GM18511 (cell line): ENCODE measurements at regions not wholly inside any gene's neighbourhood (a gene's known extent, or its start where the extent isn't known, plus 50 kb on each side); places are given as distances from the start of the nearest gene placed in this dataset.
A peak's percentile ranks its signal among the peaks of the same experiment; 100 is the strongest.
"Not testable (repeated sequence)": the region's sequence is repeated elsewhere in the genome, so short reads cannot be mapped to it uniquely, and the experiment has no call there.

ENCODE experiments used
- ATAC-seq: cut with Tn5 transposase; IDR thresholded peaks from one replicate; pipeline ENCODE4 v1.9.1; 2021; ENCODE audit warnings: mild to moderate bottlenecking, moderate library complexity; ENCODE audit not compliant: unreplicated experiment

DNA sequence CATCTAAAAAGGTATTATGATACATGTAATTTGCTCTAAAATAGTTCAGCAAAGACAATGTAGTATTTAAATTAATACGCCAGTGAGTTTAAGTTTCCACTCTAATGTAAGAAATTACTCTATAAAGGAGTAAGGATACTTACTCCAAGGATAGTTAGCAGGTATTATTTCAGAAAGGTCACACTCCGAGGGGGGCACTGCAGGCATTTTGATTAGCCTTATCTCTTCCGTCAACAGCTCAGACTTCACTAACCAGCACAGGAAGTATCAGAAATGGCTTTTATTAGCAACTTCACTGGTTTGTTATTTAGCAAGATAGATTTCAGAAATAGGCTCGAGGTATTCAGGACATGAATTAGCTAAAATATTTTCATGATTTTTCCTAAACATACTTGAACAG, 127.0 kb downstream of the COX18 start:
- no peak for ATAC-seq

DNA sequence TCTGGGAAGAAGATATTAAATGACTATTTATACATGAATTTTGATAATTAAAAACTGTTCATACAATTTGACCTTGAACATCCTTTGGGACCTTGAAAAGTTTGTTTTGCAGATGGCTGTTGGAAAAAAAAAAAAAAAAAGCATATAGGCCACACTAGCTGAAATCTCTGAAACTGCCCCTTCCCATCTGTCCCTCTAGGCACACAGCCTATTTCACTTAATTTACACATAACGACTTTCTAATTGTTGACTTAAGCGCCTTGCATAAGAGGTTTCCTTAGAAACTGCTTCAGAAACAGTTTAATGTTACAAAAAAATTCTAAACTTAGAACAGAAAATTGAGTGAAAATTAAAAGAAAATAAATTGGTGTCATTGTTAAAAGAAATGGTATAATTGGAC, 131.0 kb downstream of the COX18 start:
- ATAC-seq: no peak

DNA sequence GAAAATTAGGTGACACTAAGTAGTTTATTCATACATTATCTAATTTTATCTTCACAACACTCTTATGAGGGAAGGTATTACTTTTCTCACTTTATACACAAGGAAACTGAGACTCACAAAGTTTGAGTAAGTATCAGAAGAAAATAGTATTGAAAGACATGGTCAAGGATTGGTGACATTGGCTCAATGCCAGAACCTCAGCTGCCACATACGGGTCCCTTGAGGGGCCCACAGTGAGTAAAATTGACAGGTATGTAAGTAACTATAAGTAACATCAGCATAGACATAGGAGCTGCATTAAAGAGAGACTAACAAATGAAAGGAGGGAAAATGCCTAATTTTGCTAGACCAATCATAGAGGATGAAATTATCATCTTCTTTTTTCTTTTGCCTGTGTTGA, 134.1 kb downstream of the COX18 start:
- ATAC-seq: peak; percentile 64

DNA sequence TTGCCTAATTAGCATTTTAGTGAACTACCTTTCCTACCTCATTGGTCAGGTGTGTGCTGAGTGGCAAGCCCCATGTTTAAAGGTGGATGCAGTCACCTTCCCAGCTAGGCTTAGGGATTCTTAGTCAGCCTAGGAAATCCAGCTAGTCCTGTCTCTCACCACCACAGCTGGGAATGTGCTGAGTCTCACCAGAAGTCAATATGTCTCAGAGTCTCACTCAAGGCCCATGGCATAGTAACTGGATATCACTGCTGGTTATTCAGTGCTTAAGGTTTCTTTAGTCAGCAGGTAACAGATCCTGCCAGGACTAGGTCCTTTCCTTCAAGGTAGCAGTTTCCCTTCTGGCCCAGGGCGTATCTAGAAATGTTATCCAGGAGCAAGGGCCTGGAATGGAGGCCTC, 136.5 kb downstream of the COX18 start:
- ATAC-seq: no peak

DNA sequence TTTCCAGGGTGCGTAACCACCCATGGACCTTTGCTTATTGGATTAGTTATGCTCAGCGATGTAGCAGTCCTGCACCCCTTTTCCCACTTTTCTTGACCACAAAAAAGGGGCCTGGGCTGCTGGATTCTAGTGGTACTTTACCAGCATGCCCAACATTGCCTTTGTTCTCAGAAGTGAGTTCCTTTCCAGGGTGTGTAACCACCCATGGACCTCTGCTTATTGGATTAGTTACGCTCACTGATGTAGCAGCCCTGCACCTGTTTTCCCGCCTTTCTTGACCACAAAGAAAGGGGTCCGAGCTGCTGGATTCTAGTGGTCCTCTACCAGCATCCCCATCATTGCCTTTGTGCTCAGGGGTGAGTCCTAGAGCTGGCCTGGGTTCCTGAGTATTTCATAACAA, 138.2 kb downstream of the COX18 start:
- ATAC-seq: no peak

DNA sequence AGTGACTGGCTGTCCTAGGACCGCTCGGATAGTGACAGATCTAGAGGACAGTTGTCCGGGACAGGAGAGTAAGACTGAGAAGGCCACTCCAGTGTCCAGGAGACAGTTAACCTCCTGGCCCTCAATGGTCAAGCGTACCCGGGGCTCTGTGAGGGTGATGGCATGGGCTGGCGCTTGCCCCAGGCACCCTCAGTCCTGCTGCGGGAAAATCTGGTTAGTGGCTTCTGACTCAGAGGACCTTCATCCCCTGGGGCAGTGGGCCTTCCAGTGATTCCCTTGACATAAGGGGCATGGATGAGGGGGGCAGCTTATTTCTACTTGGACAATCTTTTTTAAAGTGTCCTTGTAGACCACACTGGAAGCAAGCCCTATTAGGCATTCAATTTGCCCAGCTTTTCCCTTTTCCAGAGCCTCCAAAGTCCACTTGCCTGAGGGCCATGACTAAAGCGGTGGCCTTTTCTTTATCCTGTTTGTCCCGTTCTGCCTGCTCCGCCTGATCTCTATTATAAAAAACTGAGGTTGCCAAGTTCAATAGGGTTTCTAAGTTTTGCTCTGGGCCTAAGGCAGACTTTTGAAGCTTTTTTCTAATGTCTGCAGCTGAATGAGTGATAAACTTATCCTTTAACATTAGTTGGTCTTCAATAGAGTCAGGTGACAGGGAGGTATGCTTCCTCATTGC, 139.8 kb downstream of the COX18 start:
- not testable (repeated sequence) for ATAC-seq

DNA sequence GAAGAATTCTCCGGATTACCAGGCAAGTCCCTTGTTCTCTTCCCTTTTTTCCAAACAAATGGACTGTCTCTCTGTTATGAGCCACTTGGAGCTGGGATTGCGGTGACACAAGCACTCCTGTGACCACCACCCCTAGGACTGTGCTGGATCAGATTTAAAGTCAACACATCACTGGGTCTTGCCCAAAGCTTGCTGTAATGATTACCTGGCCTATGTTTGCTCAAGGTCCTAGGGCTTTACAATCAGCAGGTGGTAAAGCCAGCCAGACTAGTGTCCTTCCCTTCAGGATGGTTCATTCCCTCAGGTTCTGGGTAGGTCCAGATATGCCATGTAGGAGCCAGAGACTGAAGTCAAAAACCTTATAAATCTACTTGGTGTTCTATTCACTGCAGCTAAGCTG, 144.7 kb downstream of the COX18 start:
- no peak for ATAC-seq

DNA sequence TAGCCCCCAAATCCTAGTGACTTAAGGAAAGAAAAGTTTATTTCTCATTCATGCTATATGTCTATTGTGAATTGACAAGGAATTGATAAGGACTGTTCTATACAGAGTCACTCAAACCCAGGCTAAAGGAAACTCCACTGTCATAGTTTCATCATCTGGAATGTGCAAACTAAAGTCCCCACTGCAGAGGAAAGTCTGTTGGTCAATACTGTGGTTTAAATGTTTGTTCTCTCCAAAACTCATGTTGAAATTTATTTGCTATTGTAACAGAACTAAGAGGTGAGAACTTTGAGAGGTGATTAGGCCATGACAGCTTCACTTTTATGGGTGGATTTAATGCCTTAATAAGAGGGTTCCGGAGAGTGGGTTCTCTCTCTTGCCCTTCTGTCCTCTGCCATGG, 149.6 kb downstream of the COX18 start:
- no peak for ATAC-seq

DNA sequence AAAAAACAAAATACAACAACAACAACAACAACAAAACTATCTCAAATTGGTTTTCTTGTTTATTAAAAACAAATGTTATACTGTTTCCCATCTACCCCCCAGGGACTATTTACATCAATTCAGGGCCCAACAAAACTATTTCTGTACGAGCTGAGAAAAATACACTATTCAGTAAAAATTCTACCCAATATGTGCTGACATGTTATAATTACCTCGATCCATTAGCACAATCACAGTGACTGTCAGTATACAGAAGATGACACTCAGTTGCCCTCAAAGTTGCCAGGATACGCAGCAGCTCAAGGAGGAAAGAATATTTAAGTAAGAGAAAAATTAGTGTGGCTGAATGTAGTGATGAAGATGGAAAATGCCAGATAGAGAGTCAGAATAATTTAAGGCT, 150.1 kb downstream of the COX18 start:
- ATAC-seq: no peak

DNA sequence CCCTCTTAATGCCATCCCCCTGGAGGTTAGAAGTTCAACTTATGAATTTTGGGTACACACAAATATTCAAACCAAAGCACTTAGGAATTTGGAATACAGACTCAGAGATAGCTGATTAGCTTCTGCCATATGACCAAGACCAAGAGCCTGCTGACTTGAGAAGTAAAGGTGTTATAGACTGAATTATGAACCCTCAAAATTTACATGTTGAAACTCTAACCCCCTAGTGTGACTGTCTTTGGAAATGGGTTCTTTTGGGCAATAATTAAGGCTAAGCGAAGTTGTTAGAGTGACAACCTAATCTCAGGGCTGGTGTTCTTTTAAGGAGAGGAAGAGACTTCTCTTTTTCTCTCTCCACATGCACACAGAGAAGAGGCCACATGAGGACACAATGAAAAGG, 151.2 kb downstream of the COX18 start:
- ATAC-seq: no peak

DNA sequence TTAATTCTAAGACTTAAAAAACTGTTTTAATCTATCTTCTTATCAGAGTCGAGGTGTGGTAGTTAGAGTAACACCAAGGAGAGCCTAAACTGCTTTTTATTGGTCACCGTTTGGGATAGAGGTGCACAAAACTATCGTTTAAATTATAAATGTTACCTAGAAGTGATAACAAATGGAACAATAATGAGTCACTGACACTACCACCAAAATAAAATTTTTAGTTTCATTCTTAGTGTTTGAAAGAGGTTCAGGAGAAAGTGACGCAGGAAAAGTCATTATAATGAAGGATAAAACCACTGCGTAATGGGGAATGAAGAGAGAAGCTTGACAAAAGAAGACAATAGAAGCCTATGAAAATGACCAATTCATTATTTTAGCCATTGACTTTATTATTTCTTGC, 158.2 kb downstream of the COX18 start:
- ATAC-seq: no peak

DNA sequence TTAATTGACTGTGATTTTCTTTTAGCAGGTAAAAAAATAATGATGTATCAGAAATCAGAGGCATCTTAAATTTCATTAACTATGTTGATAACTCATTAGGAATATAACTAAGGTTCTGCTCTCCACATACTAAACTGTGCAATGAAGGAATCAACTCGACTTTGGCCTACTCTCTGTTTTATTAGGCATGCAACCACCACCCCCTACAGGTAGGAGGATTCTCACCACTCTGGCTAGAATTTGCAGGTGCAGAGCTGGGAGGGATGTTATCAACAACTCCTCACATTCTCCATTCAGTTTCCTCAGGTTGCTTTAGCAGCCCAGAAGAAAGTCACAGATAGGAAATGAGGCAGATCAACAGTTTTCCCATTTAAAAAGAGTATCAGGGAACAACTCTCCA, 160.1 kb downstream of the COX18 start:
- no peak for ATAC-seq

DNA sequence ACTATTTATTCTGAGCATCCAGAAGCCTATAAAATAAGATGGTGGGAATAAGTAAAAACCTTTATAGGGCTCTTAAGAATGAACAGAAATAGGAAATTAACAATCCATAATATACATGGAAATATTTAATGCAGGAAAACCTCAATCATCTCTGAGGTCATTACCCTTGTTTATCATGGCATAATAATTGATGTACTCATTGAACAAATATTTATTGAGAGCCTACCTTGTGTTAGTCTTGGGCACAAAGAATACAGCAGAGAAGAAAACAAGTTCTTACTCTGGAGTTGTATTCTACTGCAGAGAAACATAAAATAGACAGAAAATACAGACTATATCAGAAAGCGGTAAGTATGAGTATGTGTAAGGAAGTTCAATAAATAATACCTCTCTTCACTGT, 167.2 kb downstream of the COX18 start:
- no peak for ATAC-seq

DNA sequence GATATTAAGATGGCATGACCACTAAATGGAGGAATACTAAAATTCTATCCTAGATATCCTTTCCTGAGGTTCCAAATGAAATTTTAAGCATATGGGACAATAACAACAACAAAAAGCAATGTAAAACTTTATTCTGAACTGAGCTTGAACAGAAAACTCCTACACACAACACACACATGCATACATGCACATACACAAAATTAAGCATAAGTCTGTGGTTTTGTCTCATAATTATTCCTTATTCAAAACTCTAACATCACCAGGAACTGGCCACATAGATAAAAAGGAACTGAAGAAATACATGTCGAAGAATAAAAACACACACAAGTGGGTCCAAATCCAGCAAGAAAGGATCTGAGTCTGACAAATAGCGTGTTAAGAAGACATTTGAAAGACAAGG, 168.0 kb downstream of the COX18 start:
- no peak for ATAC-seq

DNA sequence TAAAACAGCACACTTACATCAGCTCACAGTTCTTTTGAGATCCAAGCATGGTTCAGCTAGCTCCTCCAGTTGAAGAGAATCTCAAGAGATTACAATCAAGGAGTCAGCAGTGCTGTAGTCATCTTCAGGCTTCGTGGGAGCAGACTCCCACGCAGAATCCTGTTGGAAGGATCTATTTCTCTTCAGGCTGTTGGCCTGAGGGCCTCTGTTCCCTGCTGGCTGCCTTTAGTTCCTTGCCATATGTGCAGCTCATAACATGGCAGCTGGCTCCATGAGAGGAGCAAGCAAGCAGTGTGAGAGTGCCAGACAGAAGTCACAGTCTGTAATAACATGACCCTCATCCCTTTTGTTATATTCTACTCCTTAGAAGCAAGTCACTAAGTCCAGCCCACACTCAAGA, 168.6 kb downstream of the COX18 start:
- no peak for ATAC-seq

DNA sequence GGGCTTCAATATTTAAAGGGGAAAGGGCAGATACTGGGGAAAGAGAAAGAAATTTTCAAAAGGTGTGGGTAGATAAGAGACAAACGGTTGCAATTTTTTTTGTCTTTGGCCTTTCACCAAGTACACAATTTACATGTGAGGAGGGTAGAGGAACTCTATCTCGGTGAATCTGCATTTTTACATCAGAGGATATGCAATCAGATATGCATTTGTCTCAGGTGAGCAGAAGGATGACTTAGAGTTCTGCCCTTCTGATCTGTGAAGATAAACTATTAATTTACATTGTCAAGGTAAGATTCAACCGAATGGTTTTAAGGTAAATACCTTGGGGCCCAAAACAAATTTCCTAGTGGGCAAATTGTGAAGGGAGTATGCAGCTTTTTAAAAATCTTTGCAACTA, 169.9 kb downstream of the COX18 start:
- ATAC-seq: no peak

DNA sequence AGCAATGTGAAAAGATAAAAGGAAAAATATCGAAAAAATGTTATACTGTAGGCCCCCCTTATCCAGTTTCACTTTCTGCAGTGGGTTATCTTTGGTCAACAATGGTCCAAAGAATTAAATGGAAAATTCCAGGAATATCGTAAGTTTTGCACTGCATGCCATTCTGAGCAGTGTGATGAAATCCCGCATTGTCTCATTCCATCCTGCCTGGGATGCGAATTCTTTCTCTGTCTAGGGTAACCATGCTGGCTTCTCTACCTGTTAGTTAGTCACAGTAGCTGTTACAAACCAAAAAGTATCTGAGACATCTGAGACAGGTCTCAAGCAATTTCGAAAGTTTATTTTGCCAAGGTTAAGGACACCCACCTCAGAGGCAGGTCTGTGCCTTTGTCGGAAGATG, 170.3 kb downstream of the COX18 start:
- no peak for ATAC-seq

DNA sequence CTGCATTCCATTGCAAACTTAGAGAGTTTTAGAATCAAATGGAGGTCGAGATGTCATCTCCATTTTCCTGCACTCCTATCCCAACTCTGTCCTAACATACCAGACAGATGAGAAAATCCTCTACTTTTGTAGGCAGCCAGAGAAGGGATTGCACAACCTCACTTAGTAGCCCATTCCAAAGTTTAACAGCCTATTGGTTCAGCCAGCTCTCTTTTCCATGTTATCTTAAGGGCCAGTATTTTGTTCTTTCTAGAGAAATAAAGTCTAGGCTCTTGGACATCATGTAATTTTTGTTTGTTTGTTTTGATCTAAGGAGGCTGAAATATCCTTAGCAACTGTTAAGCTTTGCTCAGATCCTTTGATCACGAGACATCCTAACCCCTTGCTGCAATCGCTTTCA, 173.0 kb downstream of the COX18 start:
- no peak for ATAC-seq

DNA sequence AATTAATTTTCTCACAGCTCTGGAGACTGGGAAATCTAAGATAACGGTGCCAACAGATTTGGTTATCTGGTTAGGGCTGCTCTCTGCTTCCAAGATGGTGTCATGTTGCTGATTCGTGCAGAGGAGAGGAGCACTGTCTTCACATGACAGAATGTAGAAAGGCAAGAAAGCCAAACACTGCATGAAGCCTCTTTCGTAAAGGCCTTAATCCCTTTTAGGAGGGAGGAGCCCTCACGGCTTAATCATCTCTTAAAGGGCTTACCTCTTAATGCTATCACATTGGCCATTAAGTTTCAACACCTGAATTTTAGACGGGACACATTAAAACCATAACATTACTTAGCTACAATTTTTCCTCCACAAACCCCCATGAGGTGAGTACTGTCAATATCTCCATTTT, 174.1 kb downstream of the COX18 start:
- ATAC-seq: no peak

DNA sequence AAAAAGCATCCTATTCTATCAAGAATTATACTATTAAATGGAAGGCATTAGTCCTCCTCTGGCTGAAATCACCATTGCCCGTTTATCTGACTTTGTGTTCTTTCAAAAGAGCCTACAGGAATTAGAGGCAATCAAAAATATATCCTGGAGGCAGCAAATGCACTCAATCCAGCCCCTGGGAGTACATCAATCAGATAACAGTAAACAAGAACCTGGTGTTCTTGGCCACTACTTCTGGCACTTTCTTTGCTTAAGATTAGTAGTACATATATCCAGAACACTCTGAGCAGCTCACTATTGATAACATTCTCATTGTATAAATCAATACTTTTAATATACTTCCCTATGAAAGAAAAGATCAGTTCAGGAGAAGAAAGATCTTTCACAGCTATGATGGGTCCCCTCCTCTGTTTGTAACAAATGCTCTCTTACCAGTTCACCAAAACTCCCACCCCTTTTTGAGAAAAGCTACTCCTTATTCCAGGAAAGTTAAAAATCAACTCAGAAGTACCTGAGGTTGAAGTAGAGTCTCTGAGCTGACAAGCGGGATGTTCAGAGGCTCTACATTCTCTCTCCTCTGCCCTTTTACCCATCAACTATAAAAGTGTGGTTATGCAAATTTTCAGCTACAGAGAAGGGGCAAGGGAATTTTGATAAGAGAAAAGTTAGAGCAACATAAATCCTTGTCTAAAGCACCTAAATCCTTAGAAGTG, 176.0 kb downstream of the COX18 start:
- ATAC-seq: no peak

DNA sequence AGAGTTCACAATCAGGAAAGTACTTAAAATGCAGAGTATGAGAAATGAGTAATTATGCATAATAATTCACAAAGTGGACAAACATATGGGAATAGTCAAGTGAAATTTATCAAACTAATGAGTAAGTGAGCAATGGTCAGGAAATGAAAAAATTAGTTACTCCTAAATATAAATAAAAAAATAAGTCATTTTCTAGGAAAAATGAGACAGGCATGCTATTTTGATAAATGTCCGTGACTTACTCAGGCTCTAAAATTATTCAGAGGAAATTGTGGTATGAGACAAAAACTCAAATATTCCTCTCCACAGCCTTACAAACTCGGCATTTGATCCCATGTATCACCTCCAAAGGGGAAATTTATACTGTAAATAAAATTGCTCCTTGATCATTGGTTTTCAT, 181.2 kb downstream of the COX18 start:
- no peak for ATAC-seq

DNA sequence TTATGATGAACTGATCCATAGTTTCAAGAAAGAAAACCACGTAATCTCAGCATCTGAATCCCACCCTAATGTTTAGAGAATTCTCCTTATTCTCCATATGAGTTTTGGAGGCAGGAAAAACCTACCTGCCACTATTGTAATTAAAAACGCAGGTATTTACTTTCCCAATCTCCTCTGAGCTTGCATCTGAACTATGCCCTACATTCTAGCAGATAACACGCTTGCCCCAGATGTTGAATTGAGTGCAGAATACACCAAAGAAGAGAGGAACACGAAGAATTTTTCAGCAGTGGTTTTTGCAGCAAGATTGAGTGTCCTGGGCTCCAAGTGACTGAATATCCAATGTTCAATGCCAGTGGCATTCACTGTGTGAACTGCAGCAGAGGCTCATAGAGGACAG, 182.4 kb downstream of the COX18 start:
- no peak for ATAC-seq

DNA sequence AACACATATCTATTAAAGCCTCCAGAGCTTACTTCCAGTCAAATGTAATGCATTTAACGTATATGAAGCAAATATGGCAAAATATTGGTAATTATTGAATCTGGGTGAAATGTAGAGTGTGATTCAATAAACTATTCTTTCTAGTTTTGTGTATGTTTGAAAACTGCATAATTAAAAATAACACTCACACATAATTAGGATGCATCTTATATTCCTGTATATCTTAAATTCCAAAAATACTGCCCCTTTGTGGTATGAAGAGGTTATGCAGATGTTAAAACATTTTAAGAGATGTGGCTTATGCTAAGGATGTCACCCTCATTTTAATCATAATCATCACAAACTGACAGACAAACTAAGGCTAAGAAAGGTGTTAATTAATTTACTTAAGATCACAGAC, 182.9 kb downstream of the COX18 start:
- no peak for ATAC-seq
